T-helper 2 cell treated with Interferon-gamma antibody and Interleukin-4, amounts not matched to agents 100 ng/mL and 5 ng/mL, for 36 hours (primary cell): ENCODE measurements at regions not wholly inside any gene's neighbourhood (a gene's known extent, or its start where the extent isn't known, plus 50 kb on each side); places are given as distances from the start of the nearest gene placed in this dataset.
"Not testable (repeated sequence)": the region's sequence is repeated elsewhere in the genome, so short reads cannot be mapped to it uniquely, and the experiment has no call there.

Experiments
- intact Hi-C: fragments of 100-400 bp; cut with micrococcal nuclease; formaldehyde crosslinking; loops from one replicate; pipeline ENCODE4 v1.15.1; 2023

DNA sequence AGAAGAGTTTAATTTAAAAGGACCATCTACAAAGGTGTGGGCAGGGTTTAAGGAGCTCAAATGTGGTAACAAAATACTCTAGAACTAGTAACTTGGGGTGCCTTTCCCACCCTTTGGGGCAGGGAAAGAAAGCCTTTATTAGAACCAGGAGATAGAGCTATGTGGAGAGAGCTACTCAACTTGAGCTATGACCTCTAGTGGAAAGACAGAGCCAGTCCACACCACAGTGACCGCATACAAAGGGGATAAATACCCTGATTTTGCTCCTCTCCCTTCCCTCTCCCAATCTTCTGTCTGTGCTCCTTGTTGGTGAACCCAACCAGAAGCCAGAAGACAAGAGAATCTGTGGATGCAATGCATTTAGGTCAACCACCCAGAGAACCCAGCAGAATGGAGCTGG lies 54.4 kb upstream of the JAK1 start:
- intact Hi-C loops: no loop called here

DNA sequence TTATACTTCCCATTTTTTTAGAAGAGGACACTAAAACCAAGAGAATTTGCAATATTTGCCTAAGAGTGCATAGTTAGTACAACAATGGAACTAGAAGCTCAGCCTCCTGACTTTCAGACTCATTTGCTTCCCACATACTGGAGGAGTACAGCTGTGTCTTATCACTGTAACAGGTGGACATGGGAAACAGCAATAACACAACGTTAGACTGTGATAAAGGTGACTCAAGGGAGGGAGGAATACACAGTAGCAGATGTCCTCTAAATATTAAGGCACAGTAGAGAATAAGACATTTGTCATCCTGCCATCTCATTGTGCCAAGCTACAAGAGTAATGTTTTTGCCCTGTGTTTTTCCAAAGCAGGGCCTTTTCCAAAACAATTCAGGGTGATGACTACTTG lies 55.4 kb upstream of the JAK1 start:
- intact Hi-C loops: no loop called here

DNA sequence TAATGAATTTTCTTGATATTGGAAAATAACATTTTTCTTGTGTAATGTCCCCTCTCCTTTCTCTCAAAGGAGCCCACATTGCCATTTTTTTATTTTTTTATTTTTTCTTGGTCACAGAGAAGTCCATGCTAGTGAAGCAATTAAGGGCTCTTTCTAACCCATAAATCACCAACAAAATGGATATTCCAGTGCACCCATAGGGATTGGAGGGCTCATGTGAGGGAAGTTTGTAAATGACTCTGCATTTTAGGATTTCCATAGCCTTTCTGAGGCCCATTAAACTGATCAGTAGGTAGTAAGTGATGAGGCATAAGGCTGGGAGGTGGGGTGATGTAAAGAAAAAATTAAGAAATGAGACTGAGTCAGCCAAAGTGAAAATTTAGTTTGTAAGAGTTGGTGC lies 55.9 kb upstream of the JAK1 start:
- intact Hi-C loops: no loop called here

DNA sequence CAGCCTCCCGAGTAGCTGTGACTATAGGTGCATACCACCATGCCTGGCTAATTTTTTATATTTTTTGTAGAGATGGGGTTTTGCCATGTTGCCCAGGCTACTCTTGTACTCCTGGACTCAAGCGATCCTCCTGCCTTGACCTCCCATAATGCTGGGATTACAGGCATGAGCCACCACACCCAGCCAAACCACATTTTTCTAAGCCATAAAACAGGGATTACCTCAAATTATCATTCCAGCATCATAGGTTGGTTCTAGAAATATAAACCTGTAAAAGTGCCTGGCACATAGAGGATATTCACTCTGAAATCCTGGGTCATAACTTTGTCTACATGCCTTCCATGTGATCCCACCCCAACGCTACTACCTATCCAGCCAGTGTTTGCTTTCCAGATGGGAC lies 59.4 kb upstream of the JAK1 start:
- intact Hi-C loops: no loop called here

DNA sequence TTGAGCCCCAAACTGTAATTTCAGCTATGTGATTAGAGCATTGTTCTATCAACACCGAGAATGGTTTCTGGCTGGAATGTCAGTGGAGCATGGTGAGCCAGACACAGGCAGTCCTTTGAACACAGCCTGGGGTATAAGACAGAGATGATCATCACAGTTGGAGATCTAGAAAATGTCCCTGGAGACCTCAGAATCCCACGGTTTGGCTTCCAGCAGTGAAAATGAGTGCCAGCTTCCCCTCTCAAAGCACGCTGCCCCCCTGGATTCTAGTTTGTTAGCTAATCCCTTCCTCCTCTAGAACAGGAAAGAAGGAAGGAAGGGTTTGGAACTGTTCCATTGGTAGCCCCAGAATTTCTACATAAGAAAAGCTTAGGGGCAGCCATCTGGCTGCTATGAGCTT lies 59.9 kb upstream of the JAK1 start:
- intact Hi-C loops: no loop called here

DNA sequence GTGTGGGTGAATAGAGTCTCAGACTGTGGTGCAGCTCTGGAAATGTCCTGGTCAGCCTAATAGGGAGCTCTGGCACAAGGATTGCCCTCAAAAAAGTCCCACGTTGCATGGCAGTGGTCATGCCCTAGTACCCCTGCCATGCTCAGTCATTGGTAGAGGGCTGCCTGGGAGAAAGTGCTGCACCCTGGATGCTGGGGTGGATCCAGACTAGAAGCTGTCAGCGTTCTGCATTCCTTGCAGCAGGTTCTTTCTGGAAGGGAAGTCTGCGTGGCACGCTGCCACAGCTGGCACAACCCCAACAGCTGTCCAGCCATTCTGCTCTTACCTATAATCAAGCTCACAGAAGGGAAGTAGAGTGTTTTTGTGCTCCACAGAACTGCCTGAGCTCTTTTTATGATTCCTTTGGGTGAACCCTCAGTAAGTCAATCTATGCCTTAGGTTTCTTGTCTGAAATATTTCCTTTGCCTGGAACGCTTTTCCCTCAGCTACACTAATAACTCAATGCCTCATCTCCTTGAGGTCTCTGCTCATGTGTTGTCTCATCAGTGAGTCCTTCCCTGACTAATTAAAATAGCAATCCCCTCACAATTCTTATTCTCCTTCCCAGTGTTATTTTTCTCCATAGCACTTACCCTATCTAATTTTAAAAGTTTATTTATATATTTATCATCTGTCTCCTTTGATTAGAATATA lies 61.5 kb upstream of the JAK1 start:
- intact Hi-C loops: no loop called here

DNA sequence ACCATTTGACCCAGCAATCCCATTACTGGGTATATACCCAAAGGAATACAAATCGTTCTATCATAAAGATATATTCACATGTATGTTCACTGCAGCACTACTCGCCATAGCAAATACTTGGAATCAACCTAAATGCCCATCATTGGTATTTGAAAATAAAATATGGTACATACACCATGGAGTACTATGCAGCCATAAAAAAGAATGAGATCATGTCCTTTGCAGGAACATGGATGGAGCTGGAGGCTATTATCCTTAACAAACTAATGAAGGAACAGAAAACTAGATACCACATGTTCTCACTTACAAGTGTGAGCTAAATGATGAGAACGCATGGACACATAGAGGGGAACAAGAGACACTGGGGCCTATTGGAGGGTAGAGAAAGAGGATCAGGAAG lies 63.1 kb upstream of the JAK1 start:
- intact Hi-C loops: not testable (repeated sequence)

DNA sequence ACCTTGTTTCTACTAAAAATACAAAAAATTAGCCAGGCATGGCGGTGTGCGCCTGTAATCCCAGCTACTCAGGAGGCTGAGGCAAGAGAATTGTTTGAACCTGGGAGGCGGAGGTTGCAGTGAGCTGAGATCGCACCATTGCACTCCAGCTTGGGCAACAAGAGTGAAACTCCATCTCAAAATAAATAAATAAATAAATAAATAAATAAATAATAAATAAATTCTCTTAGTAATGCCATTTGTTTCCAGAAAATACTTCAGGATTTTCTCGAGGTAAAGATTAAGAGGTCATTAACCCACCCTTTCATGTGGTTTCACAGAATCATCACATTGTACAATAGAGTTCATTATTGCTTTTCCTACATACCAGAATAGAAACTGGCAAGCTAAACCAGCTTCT lies 68.5 kb upstream of the JAK1 start:
- intact Hi-C loops: not testable (repeated sequence)

DNA sequence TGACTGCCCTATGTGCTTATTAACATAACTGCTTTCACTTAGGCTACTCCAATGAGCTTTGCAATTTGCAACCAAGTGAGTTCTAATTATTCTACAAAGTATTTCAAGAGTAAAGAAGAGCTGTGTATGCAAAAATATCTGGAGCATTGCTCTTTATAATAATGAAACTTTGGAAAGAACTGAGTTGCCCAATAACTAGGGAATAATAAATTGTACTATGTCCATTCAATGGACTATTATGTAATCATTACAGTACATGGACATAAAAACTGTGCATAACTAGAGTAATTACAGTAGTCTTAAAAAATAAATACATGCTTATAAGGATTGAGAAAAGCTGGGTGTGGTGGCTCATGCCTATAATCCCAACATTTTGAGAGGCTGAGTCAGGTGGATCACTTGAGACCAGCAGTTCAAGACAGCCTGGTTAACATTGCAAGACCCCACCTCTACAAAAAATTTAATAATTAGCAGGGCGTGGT lies 70.3 kb upstream of the JAK1 start:
- intact Hi-C loops: no loop called here

DNA sequence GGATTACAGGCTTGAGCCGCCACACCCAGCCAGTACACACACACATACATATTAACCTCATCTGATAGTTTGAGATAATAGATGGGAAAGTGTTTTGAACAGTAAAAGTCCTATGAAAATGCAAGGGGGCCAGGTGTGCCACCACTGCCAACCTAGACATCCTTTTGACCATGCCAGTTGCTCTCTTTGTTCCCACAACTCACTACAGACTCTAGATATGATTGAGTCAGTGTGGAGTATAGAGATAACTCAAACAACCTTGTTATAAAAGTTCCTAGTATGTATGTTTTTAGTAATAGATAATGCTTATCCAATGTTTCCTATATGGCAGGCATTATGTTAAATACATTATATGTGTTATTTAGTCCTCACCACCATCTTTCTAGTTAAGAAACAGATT lies 72.7 kb upstream of the JAK1 start:
- intact Hi-C loops: no loop called here

DNA sequence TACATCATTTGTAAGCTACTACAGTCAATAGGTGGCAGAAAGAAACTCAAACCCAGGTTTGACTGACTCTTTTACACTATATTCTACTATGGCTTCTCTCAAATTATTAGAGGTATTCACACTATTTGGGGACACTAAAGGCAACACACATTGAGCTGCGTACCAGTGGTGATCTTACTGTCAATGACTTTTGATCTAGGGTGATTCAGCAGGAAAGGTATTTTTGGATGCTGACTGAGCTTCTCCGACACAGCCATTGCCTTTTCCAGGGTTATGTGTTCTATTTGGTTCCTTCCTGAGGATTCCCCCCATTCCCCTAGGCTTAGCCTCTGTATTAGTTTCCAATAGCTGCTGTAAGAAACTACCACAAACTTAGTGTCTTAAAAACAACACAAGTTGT lies 73.2 kb upstream of the JAK1 start:
- intact Hi-C loops: no loop called here

DNA sequence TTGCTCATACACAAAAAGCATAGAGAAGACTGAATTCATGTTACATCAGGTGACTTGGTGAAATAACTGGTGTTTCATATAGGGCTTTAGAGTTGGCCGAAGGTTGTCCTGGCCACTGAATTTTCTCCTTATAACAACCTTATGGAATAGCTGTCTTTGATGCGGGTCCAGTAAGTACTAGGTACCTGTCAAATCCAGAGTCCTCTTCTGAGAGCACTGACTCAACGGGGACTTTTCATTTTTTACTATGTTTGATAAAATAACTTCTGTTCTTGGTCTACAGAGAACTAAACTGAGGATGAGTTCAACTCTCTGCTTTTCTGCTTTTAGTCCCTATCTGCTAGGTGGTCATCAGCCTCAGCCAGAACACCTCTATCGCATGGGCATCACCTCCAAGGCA lies 76.1 kb upstream of the JAK1 start:
- intact Hi-C loops: loop anchor here (5.0 kb wide), 1 partner anchor 180 kb away; no protein-coding TSS in a partner anchor

DNA sequence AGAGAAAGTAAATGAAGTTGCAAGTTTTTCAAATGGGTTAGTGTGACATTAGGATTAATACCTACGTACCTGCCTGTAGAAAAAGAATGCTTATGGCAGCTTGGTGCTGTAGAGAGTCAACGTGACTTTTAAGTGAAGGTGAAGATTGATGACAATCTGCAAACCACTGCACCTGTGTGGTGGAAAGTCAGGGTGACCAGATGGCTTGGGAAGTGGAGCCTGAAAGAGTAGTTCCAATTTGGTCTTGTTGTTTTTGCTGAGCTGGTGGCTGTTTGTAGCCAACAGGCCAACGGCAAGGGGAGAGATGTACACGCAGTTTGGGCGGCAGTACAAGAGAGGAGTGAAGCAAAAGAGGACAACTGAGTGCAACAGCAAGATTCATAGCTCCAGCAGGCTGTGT lies 78.1 kb upstream of the JAK1 start:
- intact Hi-C loops: loop anchor here (5.0 kb wide), 1 partner anchor 182 kb away; no protein-coding TSS in a partner anchor

DNA sequence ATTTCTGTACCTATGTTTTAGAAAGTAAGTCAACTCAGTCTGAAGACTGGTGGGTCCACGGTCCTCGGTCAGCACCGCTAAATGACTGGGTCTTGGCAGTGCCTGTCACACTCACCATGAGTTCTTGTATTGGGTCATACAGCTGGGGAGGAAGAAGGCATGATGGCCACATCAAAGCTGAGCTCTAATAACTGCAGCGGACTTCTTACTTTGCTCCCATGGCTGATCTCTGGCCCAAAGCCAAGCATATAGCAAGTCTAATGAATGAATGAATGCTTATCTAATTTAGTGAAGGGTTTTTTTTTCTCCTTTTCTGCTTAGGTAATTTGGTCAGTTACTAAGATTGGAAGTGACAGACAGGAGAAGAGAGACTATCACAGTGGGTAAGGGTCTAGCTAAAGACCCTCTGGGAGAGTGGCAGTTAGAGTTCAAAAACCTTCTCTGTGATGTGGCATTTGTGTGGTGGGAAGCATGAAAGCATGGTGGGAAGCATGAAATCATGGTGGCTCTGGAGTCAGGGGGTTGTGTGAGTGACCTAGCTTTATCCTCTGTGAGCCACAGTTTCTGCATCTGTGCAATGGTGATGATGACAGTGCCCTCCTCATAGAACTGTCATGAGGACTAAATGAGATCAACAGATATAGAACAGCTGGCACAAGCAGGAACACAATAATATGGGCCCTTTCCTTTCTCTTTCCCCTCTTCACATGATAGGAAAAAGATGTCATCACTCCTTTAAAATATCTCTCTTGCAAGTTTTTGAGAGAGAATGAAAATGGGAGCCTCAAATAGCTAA lies 78.9 kb upstream of the JAK1 start:
- intact Hi-C loops: no loop called here

DNA sequence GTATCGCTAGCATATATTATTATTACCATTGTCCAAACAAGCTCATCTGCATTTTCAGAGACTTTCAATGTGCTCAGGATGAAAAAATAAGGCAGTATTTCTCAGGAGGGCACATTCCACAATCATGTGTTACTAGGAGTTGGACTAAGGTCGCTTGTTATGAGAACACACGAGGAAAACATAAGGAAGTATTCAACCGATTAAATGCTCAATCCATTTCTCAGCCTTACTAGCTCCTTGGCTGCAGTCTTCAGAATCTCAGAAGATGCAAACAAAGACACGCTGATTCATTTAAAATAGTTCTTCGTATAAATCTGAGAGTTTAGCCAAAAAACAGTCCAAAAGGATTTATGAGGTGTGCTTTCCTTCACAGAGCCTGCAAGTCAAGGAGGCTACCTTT lies 82.0 kb upstream of the JAK1 start:
- intact Hi-C loops: no loop called here

DNA sequence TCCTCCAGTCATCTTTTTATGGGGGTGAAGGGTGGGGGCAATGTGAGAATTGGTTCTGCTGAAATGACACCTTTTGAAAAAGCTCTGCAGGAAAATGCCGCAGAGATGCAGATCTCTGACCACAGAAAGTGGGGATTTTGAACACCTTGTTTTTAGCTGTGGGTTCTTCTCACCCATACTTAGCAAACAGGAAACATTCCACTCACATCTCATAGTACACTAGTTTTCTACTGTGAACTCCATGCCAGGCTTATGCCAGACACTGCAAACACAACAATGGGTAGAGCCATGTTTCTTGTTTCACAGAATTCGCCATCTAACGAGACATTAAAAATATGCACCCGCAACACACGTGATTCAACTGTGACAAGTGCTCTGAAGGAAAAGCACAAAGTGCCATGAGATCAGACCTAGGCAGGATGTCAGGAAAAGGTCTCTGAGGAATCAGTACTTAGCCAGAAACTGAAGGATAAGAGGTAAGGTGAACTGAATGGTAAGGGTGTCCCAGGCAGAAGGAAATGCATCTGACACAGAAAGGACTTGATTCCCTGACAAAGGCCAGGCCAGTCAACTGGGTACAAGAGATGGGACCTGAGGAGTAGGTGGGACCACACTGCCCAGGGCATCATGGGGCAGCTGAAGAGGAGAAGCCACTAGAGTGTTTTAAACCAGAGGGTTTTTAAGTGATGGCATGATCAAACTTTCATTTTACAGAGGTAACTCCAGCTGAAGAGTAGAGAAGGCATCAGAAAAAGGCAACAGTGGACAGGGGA lies 83.8 kb upstream of the JAK1 start:
- intact Hi-C loops: no loop called here

DNA sequence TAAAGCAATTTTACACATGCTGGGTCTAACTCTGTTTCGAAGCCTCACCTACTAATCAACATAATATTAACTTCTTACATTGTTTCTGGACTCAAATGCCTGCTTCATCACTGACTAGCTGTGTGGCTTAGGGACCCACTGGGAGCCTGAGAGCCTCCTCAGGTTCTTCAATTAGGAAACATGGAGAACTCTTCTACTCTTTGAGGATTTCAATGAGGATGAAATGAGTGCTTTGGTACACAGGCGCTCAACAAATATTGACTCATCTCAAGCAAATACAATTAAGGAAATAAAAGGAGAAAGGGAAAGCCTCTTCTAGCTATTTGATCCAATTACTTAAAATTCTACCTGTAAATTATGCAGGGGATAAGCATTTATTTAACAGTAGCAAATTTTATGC lies 84.4 kb upstream of the JAK1 start:
- intact Hi-C loops: no loop called here

DNA sequence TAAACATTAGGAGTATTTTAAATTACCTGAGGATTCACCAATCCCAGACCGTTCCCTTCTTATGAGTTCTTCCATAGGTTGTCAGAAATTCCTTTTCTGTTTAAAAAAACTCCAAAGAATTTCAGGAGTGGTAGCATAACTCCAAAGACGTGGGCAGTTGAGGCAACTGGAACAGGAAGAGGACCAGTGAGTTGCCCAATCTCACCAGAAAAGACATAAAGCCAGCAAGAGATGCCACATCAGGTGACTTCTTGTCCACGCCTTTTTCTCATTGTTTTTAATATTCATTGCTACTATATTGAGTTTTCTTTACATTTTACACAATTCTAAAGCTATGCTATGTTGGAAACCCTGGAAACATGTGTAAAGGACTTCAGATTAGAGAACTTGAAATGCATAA lies 88.1 kb upstream of the JAK1 start:
- intact Hi-C loops: no loop called here

DNA sequence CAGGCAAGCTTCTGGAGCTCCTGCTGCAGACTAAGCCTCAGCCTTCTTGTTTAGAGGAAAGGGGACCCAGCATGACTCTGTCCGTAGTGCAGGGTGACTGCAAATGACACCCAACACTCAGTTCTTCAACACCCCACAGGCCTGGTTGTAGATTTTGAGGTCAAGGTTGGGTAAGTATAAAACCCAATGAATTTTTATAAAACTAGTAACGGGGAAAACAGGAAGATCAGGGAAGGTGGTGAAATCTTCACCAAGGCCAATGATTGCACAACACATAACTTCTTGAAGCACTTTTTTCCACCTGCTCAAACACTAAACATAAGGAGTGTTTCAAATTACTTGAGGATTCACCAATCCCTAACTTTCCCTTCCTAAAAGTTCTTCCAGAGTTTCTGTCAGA lies 89.4 kb upstream of the JAK1 start:
- intact Hi-C loops: no loop called here

DNA sequence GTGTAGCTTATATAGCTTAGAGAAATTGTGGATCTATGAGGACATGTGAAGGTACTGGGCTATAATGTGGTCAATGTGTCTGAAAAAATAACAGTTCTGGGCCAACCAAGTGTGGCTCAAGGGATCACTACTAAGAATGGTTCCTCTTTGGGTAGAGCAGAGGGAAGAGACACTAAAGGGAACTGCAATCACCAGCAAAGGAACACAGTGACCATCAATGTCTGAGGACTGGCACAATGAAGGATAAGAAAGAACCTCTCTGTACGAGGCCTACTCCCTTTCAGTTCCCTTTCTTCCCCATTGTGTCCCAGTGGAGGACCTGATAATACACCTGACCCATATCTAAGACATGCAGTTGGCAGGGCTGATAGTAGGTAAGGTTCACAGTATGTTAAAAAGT lies 89.9 kb upstream of the JAK1 start:
- intact Hi-C loops: no loop called here

DNA sequence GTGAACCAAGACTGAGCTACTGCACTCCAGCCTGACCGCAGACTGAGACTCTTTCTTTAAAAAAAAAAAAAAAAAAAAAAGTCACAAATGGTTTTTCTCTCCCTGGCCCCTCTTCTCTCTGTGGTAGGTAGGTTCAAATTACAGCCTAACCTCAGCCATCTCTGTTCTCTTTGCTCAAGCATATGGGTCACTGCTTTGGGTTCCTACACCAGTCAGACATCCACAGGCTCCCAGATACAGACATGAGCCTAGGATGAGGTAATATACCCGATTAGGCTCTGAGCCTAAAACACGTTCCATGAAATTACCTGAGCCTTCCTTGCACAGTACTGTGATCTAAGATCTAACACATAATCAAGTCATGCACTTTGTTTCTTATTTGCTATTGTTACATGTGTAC lies 90.5 kb upstream of the JAK1 start:
- intact Hi-C loops: no loop called here

DNA sequence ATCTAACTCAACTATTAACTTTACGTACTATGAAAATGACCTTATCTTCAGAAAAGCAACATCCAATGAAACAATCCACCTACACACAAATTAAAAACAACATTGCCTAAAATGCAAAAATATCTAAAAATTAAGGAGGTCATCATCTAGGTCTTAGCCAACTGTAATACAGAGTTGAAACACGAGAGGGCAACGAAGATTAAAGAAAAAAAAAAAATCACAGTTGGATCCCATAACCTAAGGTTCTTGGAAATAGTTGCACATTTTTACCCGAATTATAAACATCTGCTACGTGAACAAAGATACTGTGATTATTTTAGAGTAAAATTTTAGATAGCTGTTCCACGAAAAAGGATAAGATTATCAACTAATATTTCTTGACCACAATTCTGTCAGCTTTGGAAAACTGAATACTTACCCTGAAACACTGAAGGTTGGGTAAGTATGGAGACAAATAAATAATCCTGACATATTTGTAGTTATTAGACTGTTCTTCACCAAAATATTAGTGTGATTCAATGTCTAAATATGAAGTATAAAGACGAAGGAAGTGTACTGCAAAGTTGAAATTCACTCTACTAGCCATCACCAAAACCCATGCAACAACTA lies 88.0 kb upstream of the AK4 start:
- intact Hi-C loops: loop anchor here (1.0 to 10.0 kb wide), 5 partner anchors 15 to 1275 kb away; partner anchors contain the start of gene RAVER2
